NCI-H2196 (cell line): ENCODE measurements at regions not wholly inside any gene's neighbourhood (a gene's known extent, or its start where the extent isn't known, plus 50 kb on each side); places are given as distances from the start of the nearest gene placed in this dataset.

Source experiments
- DNase-seq: peaks from one replicate; lab custom pipeline; 2025; ENCODE audit not compliant: unreplicated experiment; lab: John Stamatoyannopoulos, UW

GRCh38 chr13:59464926-59465325, 698.8 kb downstream of the DIAPH3 start:
- no peak for DNase-seq

DNA sequence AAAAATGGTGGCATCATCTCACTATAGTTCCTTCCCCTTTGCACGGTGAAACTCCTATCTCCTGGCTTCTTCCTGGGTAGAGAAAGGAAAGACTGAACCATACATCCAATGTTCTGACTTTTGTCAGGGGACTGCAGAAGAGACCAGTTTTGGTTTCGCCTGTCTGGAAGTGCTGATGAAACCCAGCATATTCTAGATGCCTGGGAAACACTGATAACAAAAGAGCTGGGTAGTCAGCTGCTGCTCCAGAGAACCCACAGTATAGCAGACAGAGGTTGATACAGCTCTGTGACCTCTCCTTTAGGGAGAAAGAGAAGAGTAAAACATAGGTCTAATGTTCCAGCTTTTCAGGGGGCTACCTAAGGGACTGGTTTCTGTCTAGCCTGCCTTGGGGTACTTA, 695.3 kb downstream of the DIAPH3 start:
- DNase-seq: no peak

DNA sequence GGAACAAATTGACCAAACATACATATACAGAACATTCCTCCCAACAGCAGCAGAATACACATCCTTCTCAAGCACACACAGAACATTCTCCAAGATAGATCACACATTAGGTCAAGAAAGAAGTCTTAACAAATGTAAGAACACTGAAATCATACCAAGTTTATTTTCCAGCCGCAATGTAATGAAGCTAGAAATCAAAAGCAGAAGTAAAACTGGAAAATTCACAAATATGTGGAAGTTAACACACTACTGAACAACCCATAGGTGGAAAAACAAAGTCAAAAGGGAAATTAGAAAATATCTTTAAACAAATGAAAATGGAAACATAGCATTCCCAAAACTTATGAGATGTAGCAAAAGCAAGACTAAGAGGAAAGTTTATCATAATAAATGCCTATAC, 692.6 kb downstream of the DIAPH3 start:
- DNase-seq: no peak

DNA sequence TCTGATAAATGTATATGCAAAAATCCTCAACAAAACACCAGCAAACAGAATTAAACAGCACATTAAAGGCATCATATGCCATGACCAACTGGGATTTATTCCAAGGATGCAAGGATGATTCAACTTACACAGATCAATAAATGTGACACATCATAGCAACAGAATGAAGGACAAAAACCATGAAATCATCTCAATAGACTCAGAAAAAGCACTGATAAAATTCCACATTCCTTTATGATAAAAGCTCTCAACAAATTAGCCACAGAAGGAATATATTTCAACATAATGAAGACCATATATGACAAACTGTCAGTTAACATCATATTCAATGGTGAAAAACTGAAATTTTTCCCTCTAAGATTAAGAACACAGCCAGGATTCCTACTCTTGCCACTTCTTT, 691.6 kb downstream of the DIAPH3 start:
- DNase-seq: no peak

DNA sequence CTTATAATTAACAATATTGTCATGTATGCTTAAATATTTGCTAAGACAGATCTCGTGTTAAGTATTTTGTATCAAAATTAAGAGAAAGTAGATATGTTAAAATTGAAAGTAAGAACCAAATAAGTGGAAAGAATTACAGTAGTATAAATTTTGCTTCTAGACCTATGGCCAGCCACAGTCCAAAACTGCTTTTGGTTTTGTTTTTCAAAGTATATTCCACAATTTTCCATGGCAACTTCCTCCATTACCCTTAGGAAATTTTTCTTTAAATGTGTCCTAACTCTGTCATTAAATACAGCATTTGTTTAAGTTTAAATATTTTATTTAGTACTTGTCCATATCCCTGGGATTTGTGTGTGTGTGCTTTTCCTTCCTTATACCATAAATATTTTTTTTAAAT, 689.0 kb downstream of the DIAPH3 start:
- DNase-seq: no peak

DNA sequence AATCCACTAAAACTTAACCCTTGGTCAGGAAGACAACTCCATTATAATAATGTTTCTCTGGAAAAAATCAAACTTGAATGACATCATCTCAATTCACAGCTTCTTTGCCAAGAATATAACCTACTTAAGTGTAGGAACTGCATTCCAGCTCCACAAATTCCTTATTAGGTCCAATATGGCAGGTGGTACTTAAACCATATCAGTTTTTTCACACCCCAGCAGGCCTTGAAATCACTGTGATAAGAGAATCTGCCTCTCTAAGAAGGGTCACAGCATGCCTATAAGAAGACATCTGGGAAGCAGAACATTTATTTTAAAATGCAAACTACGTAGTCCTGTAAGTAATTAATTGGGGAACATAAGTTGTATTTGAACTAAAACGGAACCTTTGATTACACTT, 687.8 kb downstream of the DIAPH3 start:
- no peak for DNase-seq

- no peak for DNase-seq
These were observed 687.4 kb downstream of the DIAPH3 start for GRCh38 chr13:59476366-59476765.

DNA sequence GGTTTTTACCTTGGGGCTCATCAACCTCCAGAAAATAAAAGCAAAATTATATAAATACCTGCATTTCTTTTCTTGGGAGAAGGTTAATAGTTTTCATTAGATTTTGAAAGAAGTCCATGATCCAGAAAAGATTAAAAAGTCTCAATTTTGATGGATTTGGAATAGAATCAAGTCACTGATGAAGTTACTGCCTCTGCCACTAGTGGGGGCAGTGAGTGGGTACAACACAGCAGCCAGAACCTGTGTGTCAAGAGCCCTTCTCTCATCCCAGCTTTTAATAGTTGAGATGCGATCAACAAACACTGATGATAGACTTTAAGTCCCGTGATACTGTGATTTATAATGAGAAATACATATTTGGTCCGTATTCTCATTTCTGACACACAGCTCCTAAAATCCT, 686.7 kb downstream of the DIAPH3 start:
- DNase-seq: no peak

DNA sequence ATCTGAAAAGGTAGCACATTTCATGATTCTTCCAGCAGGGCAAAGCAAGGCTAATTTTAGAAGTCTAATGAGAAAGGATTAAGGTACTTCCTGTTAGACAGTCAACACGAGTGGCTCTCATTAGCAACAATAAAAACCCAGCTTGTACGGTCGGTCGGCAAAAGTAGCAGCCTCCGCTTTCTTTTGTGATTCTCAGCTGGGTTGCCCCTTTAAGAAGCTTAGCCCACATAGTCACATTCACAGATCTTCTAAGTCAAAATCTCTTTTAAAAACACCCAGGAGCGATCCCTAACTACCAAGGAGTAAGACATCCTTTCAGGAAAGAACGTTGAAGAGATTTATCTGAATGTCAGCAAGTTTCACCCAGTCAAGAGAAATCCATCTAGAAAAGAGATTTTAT, 684.8 kb downstream of the DIAPH3 start:
- no peak for DNase-seq

GRCh38 chr13:59479629-59480028, 684.1 kb downstream of the DIAPH3 start:
- DNase-seq: no peak

- no peak for DNase-seq
These were observed 683.1 kb downstream of the DIAPH3 start for GRCh38 chr13:59480396-59481259.

- DNase-seq: no peak
These were observed 680.1 kb downstream of the DIAPH3 start for GRCh38 chr13:59483501-59484145.

GRCh38 chr13:59487883-59488282, 675.8 kb downstream of the DIAPH3 start:
- DNase-seq: no peak

GRCh38 chr13:59488436-59488835, 675.3 kb downstream of the DIAPH3 start:
- no peak for DNase-seq

DNA sequence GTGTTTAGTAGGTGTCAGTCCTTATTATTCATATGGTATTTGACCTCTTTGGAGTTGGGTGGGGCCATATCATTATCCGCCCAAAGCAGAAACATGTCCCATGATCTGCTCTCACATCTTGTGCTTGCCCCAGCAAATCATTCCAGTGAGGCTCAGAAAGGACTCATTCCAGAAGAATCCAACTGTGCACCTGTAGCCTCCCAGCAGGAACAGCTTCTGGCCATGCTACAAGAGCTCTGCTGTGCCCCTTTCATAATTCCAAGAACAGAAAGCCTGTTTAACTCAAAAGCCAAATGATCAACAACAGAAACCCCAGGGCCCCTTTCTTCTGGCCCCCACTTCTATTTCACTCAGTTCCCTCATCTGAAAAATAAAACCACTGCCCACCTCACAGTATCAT, 673.1 kb downstream of the DIAPH3 start:
- no peak for DNase-seq

DNA sequence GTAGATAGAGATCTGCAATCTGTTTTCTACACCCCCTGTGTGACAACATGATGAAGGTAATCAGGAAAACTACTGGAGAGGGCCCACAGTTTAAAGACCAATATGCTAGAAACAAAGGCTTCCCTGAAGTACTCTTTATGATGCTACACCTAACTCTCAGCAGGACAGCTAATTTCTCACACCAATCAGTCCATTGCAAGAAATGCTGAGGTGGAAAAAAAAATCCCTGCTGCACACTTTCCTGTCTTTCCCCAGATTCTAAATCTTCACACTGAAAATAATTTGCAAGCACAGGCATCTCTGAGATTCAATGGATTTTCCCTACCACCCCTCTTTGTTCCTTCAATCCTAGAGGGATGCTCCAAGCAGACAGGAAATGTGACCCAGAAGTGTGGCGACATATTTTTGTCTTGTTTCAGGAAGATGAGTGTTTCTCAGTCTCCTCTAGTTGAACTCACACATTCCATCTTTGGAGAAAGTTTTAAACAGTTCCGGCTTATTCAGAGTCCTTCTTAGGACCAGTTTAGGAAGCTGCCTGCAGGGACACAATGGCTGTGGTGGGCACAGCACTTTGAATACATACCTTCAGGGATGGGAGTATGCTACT, 671.6 kb downstream of the DIAPH3 start:
- no peak for DNase-seq

DNA sequence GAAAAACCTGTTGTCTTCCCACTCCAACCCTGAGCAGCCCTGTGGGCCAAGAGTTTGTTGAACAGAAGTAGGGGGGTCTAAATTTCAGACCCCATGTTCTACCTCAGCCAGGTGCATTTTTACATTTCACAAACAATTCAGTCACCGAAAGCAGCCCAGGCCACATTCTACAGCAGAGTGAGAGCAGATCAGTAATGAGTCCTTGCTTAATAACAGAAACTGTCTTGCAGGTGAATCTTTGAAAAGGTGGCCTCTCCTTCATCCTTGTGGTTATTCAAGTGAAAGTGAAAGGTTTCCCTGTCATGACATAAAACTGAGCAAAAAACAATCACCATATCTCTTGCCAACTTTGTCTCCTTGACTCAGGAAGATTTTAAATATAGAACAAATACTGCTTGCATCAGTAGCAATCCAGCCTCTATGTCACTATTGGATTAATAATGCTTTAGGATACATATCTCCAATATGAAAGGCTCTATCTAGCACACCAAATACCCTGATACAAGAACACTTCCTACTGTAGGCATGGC, 670.2 kb downstream of the DIAPH3 start:
- DNase-seq: no peak

GRCh38 chr13:59494151-59494550, 669.6 kb downstream of the DIAPH3 start:
- no peak for DNase-seq

DNA sequence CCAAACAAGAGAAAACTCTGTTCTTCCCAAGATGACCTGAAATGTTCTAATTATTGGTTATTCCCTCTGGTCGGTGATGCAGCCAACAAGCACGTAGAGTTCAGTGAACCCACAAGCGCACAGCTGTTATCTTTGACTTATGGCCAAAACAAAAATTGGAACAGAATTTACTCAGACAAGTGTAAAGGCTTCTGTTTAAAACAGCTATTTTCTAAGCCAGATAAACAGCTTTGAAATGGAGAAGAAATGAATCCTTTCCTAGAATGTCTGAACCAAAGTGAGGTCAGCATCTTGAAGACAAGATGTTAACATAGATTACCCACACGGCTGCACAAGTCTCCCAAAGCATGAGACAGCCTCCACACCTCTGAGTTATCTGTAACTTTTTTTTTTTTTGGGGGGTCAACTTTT, 669.2 kb downstream of the DIAPH3 start:
- no peak for DNase-seq

DNA sequence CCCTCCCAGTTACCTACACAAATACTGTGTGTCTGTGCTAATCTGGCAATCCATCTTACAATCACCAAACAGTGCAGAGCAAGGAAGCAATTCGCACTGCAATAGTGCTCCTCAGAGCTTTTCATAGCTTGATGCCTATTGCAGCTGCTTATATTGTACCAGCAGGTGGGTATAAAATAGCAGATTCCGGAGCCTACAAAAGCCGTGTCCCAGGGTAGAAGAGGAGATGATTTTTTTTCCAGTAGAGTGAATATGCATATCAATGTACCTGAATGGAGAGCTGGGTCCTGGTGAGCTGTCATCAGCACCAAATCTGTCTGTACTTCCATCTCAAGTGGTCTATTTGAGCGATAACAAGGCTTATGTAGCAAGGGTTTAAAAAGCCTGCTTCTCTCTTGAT, 668.4 kb downstream of the DIAPH3 start:
- DNase-seq: no peak

- DNase-seq: no peak
These were observed 667.7 kb downstream of the DIAPH3 start for GRCh38 chr13:59495936-59496512.
